H9 (cell line): ENCODE measurements at regions not wholly inside any gene's neighbourhood (a gene's known extent, or its start where the extent isn't known, plus 50 kb on each side); places are given as distances from the start of the nearest gene placed in this dataset.

Source experiments
- DNase-seq: peaks from one replicate; pipeline ENCODE4 v3.0.0-alpha.2; 2017
- H2AFZ ChIP-seq: one replicate; pipeline ENCODE4 v1.6.1; 2013; ENCODE audit warnings: mild to moderate bottlenecking, low read length, control low read depth, moderate library complexity
- H2AK5ac ChIP-seq: 2 replicates; pipeline ENCODE4 v1.6.1; 2013; ENCODE audit warnings: low read length, control low read depth, mixed read lengths; ENCODE audit not compliant: insufficient read length
- H2BK120ac ChIP-seq: one replicate; pipeline ENCODE4 v1.6.1; 2013; ENCODE audit warnings: low read depth, mild to moderate bottlenecking, low read length, control low read depth, inconsistent platforms; ENCODE audit not compliant: poor library complexity, severe bottlenecking
- H2BK12ac ChIP-seq: 2 replicates; pipeline ENCODE4 v1.6.1; 2013; ENCODE audit warnings: low read length, control low read depth, mixed read lengths, low read depth; ENCODE audit not compliant: insufficient read length
- H2BK15ac ChIP-seq: 2 replicates; pipeline ENCODE4 v1.6.1; 2013; ENCODE audit warnings: low read depth, low read length, control low read depth
- H2BK20ac ChIP-seq: one replicate; pipeline ENCODE4 v1.6.1; 2013; ENCODE audit warnings: low read depth, mild to moderate bottlenecking, low read length, control low read depth, inconsistent platforms; ENCODE audit not compliant: poor library complexity, severe bottlenecking
- H2BK5ac ChIP-seq: 2 replicates; pipeline ENCODE4 v1.6.1; 2013; ENCODE audit warnings: low read length, control low read depth, mixed read lengths; ENCODE audit not compliant: insufficient read length
- H3K14ac ChIP-seq: 2 replicates; pipeline ENCODE4 v1.6.1; 2013; ENCODE audit warnings: low read length, control low read depth; ENCODE audit not compliant: insufficient read depth
- H3K18ac ChIP-seq: 2 replicates; pipeline ENCODE4 v1.6.1; 2013; ENCODE audit warnings: low read depth, mild to moderate bottlenecking, mixed read lengths, low read length, control low read depth; ENCODE audit not compliant: insufficient read length
- H3K23ac ChIP-seq: 2 replicates; pipeline ENCODE4 v1.6.1; 2013; ENCODE audit warnings: low read length, control low read depth, mixed read lengths, low read depth; ENCODE audit not compliant: insufficient read length
- H3K23me2 ChIP-seq: 2 replicates; pipeline ENCODE4 v1.6.1; 2013; ENCODE audit warnings: low read depth, mild to moderate bottlenecking, mixed read lengths, low read length, control low read depth; ENCODE audit not compliant: insufficient read length, poor library complexity, severe bottlenecking
- H3K27ac ChIP-seq: 2 replicates; pipeline ENCODE4 v1.5.1; 2013; ENCODE audit warnings: low read length, control low read depth, mixed read lengths, low read depth; ENCODE audit not compliant: insufficient read length
- H3K27me3 ChIP-seq: 2 replicates; pipeline ENCODE4 v1.6.1; 2013; ENCODE audit warnings: low read length, control low read depth, inconsistent platforms; ENCODE audit not compliant: insufficient read depth
- H3K4ac ChIP-seq: 2 replicates; pipeline ENCODE4 v1.6.1; 2013; ENCODE audit warnings: low read depth, mild to moderate bottlenecking, control low read depth, inconsistent platforms, low read length, moderate library complexity
- H3K4me1 ChIP-seq: 2 replicates; pipeline ENCODE4 v1.6.1; 2013; ENCODE audit warnings: low read length, control low read depth, inconsistent platforms; ENCODE audit not compliant: insufficient read depth
- H3K4me2 ChIP-seq: 2 replicates; pipeline ENCODE4 v1.6.1; 2013; ENCODE audit warnings: low read length, control low read depth, mixed read lengths; ENCODE audit not compliant: insufficient read length, insufficient read depth
- H3K56ac ChIP-seq: 2 replicates; pipeline ENCODE4 v1.6.1; 2013; ENCODE audit warnings: low read depth, mild to moderate bottlenecking, mixed read lengths, low read length, control low read depth; ENCODE audit not compliant: insufficient read length
- H3K79me1 ChIP-seq: 2 replicates; pipeline ENCODE4 v1.6.1; 2013; ENCODE audit warnings: low read depth, mild to moderate bottlenecking, moderate library complexity, low read length, control low read depth, inconsistent platforms; ENCODE audit not compliant: insufficient read depth, poor library complexity, severe bottlenecking
- H3K79me2 ChIP-seq: 2 replicates; pipeline ENCODE4 v1.6.1; 2013; ENCODE audit warnings: low read length, control low read depth, inconsistent platforms; ENCODE audit not compliant: insufficient read depth
- H3K9ac ChIP-seq: 2 replicates; pipeline ENCODE4 v1.6.1; 2013; ENCODE audit warnings: low read length, control low read depth, mixed read lengths; ENCODE audit not compliant: insufficient read length; ENCODE audit errors: extremely low read depth
- H3K9me3 ChIP-seq: one replicate; pipeline ENCODE4 v1.6.1; 2013; ENCODE audit warnings: low read depth, low read length, inconsistent platforms; ENCODE audit not compliant: control insufficient read depth
- H3T11ph ChIP-seq: one replicate; pipeline ENCODE4 v1.6.1; 2013; ENCODE audit warnings: mild to moderate bottlenecking, low read length, control low read depth, inconsistent platforms
- H4K20me1 ChIP-seq: one replicate; pipeline ENCODE4 v1.6.1; 2013; ENCODE audit not compliant: control insufficient read depth, insufficient read length, insufficient read depth
- H4K5ac ChIP-seq: 2 replicates; pipeline ENCODE4 v1.6.1; 2013; ENCODE audit warnings: low read depth, mild to moderate bottlenecking, mixed read lengths, low read length, control low read depth; ENCODE audit not compliant: insufficient read length
- H4K8ac ChIP-seq: replicated peaks from 2 replicates; pipeline ENCODE4 v1.6.1; 2013; ENCODE audit warnings: low read length, control low read depth, mixed read lengths, low read depth; ENCODE audit not compliant: insufficient read length
- H4K91ac ChIP-seq: 2 replicates; pipeline ENCODE4 v1.6.1; 2013; ENCODE audit warnings: low read depth, mild to moderate bottlenecking, moderate library complexity, mixed read lengths, low read length, control low read depth; ENCODE audit not compliant: insufficient read length
- H3K27ac Mint-ChIP-seq, 3 experiments: 2 replicates in 2 of 3; 3 replicates in 1 of 3; pipeline ENCODE4 v1.8.0; 2020 to 2021; ENCODE audit warnings: mixed read lengths in 3 of 3, mild to moderate bottlenecking in 1 of 3, moderate library complexity in 1 of 3
- H3K27me3 Mint-ChIP-seq: 2 replicates; pipeline ENCODE4 v1.8.0; 2021; ENCODE audit warnings: low read depth, mild to moderate bottlenecking, moderate library complexity, mixed read lengths
- H3K36me3 Mint-ChIP-seq, 3 experiments: 2 replicates in 2 of 3; 3 replicates in 1 of 3; pipeline ENCODE4 v1.8.0; 2020 to 2021; ENCODE audit warnings: low read depth in 3 of 3, mixed read lengths in 3 of 3; ENCODE audit not compliant: insufficient read depth in 1 of 3
- H3K4me1 Mint-ChIP-seq, 2 experiments: 2 replicates each; pipeline ENCODE4 v1.8.0; 2020; ENCODE audit warnings: mixed read lengths in 2 of 2
- H3K4me3 Mint-ChIP-seq, 2 experiments: 2 replicates in 1 of 2; 3 replicates in 1 of 2; pipeline ENCODE4 v1.8.0; 2020 to 2021; ENCODE audit warnings: mild to moderate bottlenecking in 2 of 2, mixed read lengths in 2 of 2, moderate library complexity in 1 of 2
- H3K9me3 Mint-ChIP-seq, 2 experiments: 2 replicates in 1 of 2; 3 replicates in 1 of 2; pipeline ENCODE4 v1.8.0; 2020; ENCODE audit warnings: mild to moderate bottlenecking in 2 of 2, mixed read lengths in 2 of 2, moderate library complexity in 1 of 2
- WGBS: extraction: QIAGEN DNeasy Blood & Tissue Kit; methylation state at CpG from one replicate; pipeline ENCODE4 v1.1.7; 2013; ENCODE audit warnings: missing lambda C conversion rate, low lambda C conversion rate, mixed read lengths; ENCODE audit not compliant: insufficient read length; ENCODE audit errors: extremely low coverage; 5-methylcytosine and 5-hydroxymethylcytosine counted together
- TF ChIP-seq, protein P1 (sequence below): fragments of 200-600 bp; sonication (generic); conservative IDR thresholded peaks from 3 replicates; pipeline ENCODE4 v1.8.0; 2021; ENCODE audit warnings: antibody characterized with exemption, mild to moderate bottlenecking

DNA sequence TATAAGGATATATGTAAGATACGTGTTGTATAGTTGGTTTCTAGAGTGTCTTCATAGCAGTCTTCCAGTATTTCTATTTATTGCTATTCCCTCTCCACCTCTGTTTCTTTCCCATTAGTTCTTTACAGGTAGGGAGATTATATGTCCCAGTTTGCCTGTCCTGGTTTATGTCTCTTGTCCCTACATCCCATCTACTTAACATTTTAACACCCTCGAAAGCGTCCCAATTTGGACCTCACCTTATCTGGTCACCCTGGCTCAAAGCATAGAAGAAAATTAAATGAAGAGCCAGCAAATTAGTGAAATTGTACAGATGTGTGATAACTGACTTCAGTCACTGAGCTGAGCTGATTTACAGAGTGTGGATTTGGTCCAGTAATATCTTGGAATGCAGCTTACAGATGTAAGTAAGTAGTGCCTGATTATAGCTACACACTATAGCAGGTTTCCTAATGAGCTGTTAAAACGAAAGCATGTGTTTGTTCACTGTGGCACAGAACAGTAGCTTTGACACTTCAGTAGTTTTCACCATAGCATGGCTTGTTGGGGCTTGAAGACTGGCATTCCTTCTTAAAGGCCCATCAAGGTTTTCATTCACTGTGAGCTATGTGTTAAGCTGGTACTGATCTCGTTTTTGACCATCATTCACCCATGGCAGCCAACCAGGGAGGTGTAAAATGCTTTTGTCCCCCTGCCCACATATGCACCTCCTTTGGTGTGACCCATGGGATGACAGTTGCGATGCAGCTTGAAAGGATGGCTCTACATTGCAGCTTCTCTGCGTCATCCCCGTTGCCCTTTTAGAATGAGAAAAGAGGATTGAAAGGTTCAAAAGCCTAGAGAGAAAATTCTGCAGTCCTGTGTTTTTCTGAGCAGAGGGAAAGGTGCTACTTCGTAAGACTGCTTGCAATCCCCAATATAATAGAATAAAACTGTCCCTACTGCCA lies 192.1 kb upstream of the DMRT1 start:
- TF ChIP-seq, protein P1, sequence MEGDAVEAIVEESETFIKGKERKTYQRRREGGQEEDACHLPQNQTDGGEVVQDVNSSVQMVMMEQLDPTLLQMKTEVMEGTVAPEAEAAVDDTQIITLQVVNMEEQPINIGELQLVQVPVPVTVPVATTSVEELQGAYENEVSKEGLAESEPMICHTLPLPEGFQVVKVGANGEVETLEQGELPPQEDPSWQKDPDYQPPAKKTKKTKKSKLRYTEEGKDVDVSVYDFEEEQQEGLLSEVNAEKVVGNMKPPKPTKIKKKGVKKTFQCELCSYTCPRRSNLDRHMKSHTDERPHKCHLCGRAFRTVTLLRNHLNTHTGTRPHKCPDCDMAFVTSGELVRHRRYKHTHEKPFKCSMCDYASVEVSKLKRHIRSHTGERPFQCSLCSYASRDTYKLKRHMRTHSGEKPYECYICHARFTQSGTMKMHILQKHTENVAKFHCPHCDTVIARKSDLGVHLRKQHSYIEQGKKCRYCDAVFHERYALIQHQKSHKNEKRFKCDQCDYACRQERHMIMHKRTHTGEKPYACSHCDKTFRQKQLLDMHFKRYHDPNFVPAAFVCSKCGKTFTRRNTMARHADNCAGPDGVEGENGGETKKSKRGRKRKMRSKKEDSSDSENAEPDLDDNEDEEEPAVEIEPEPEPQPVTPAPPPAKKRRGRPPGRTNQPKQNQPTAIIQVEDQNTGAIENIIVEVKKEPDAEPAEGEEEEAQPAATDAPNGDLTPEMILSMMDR: no peak
- Histone ChIP-seq H4K20me1 (no peaks in the 10 kb centered on the region), H3K4me1 (peaks cover 7% of the 10 kb centered on the region; the same call in 1 of the 2 replicates), H3K23ac (no peak overlapping the region), H3K79me1 (no peaks in the 10 kb centered on the region), H3K9ac (no peak overlapping the region), H3K14ac (no peak overlapping the region; the same call in 1 of the 2 replicates), H2BK20ac (no peak overlapping the region), H4K91ac (no peak overlapping the region), H3K27ac (no peak overlapping the region), H3K4ac (no peak overlapping the region), H3K27me3 (no peaks in the 10 kb centered on the region), H3K18ac (no peak overlapping the region), H2BK15ac (no peak overlapping the region), H3T11ph (no peak overlapping the region), H2AK5ac (no peak overlapping the region), H3K23me2 (no peaks in the 10 kb centered on the region), H3K9me3 (no peaks in the 10 kb centered on the region), H4K5ac (no peak overlapping the region), H2BK12ac (no peak overlapping the region), H3K4me2 (peak overlapping the region; percentile 18), H2BK120ac (no peak overlapping the region), H2BK5ac (no peak overlapping the region), H3K79me2 (no peaks in the 10 kb centered on the region), H2AFZ (no peak overlapping the region), H4K8ac (no peak overlapping the region), H3K56ac (no peak overlapping the region)
- Mint-ChIP-seq H3K9me3 (no peaks in the 10 kb centered on the region), H3K4me3 (peak overlapping the region in 1 of 2 experiments; percentile 21; a peak in 1 of 5 replicates), H3K36me3 (no peaks in the 10 kb centered on the region), H3K4me1 (peaks cover 34 to 47% of the 10 kb centered on the region in 2 experiments), H3K27me3 (peaks cover 8% of the 10 kb centered on the region), H3K27ac (0 out of 7 replicates have a peak overlapping the region, but pooled peaks of 1 of the 3 experiments have one; percentile 12)
- DNase-seq: peak; percentile 29
- no CpG with 5 or more reads among the region's 9 CpGs for WGBS
